ENCODE measurements at regions not wholly inside any gene's neighbourhood (a gene's known extent, or its start where the extent isn't known, plus 50 kb on each side); places are given as distances from the start of the nearest gene placed in this dataset.

- no peak for DNase-seq (ENCODE audit: low read depth)
These were observed 451.4 kb downstream of the EIPR1 start for GRCh38 chr2:2926009-2926857.

- DNase-seq (ENCODE audit: low read depth): no peak
These were observed 455.5 kb downstream of the EIPR1 start for GRCh38 chr2:2922156-2922555.

GRCh38 chr2:2921011-2921720 is 456.5 kb downstream of the EIPR1 start:
- DNase-seq (ENCODE audit: low read depth): no peak

GRCh38 chr2:2919574-2920365 is 457.8 kb downstream of the EIPR1 start:
- DNase-seq (ENCODE audit: low read depth): no peak

GRCh38 chr2:2919026-2919425 is 458.6 kb downstream of the EIPR1 start:
- no peak for DNase-seq (ENCODE audit: low read depth)

GRCh38 chr2:2916621-2917020 is 461.0 kb downstream of the EIPR1 start:
- no peak for DNase-seq (ENCODE audit: low read depth)

GRCh38 chr2:2914252-2914651 is 463.4 kb downstream of the EIPR1 start:
- DNase-seq (ENCODE audit: low read depth): no peak

GRCh38 chr2:2913601-2914120 is 464.0 kb downstream of the EIPR1 start:
- DNase-seq (ENCODE audit: low read depth): no peak

GRCh38 chr2:2912731-2913130 is 464.9 kb downstream of the EIPR1 start:
- DNase-seq (ENCODE audit: low read depth): no peak

GRCh38 chr2:2912293-2912692 is 465.3 kb downstream of the EIPR1 start:
- no peak for DNase-seq (ENCODE audit: low read depth)

GRCh38 chr2:2910259-2910658 is 467.4 kb downstream of the EIPR1 start:
- DNase-seq (ENCODE audit: low read depth): no peak

GRCh38 chr2:2909086-2910035 is 468.3 kb downstream of the EIPR1 start:
- no peak for DNase-seq (ENCODE audit: low read depth)

GRCh38 chr2:2906091-2906490 is 471.5 kb downstream of the EIPR1 start:
- no peak for DNase-seq (ENCODE audit: low read depth)

GRCh38 chr2:2904721-2905350 is 472.8 kb downstream of the EIPR1 start:
- DNase-seq (ENCODE audit: low read depth): no peak

GRCh38 chr2:2902547-2903281 is 474.9 kb downstream of the EIPR1 start:
- no peak for DNase-seq (ENCODE audit: low read depth)

- no peak for DNase-seq (ENCODE audit: low read depth)
These were observed 476.0 kb downstream of the EIPR1 start for GRCh38 chr2:2901384-2902345.

GRCh38 chr2:2899826-2900225 is 477.8 kb downstream of the EIPR1 start:
- no peak for DNase-seq (ENCODE audit: low read depth)

GRCh38 chr2:2898744-2899143 is 478.9 kb downstream of the EIPR1 start:
- no peak for DNase-seq (ENCODE audit: low read depth)

GRCh38 chr2:2896643-2897042 is 481.0 kb downstream of the EIPR1 start:
- DNase-seq (ENCODE audit: low read depth): no peak

Data from GM04503 (cell line).